Lung (tissue), 11 donors: ENCODE measurements at regions not wholly inside any gene's neighbourhood (a gene's known extent, or its start where the extent isn't known, plus 50 kb on each side); places are given as distances from the start of the nearest gene placed in this dataset.

Source experiments
- ATAC-seq: fragments of 200-7000 bp; cut with Tn5 transposase; one replicate; pipeline ENCODE4 v1.9.1; 2020; ENCODE audit warnings: moderate number of reproducible peaks; ENCODE audit not compliant: insufficient read depth, low FRiP score
- DNase-seq, 3 donors: peaks; one replicate each; pipeline ENCODE4 v3.0.0-alpha.2; 2013 to 2017
- H3K27ac ChIP-seq, 2 donors: one replicate each; pipeline ENCODE4 v1.5.1; 2013; ENCODE audit warnings: mild to moderate bottlenecking in 2 of 2, moderate library complexity in 2 of 2, control low read depth in 1 of 2, inconsistent platforms in 1 of 2, low read depth in 1 of 2, low read length in 1 of 2
- H3K27me3 ChIP-seq, 3 donors: one replicate each; pipeline ENCODE4 v1.5.1; 2013; ENCODE audit warnings: low read length in 2 of 3; ENCODE audit not compliant: control insufficient read depth in 3 of 3, insufficient read depth in 3 of 3
- H3K36me3 ChIP-seq, 4 donors: one replicate each; pipeline ENCODE4 v1.5.1; 2013; ENCODE audit warnings: low read length in 4 of 4, mild to moderate bottlenecking in 1 of 4, moderate library complexity in 1 of 4; ENCODE audit not compliant: control insufficient read depth in 4 of 4, insufficient read depth in 4 of 4
- H3K4me1 ChIP-seq, 5 donors: one replicate each; pipeline ENCODE4 v1.5.1; 2013; ENCODE audit warnings: low read length in 5 of 5, mild to moderate bottlenecking in 2 of 5, moderate library complexity in 1 of 5; ENCODE audit not compliant: control insufficient read depth in 5 of 5, insufficient read depth in 5 of 5
- H3K4me3 ChIP-seq: one replicate; pipeline ENCODE4 v1.5.1; 2013; ENCODE audit warnings: mild to moderate bottlenecking, control low read depth, moderate library complexity
- H3K9ac ChIP-seq, 2 donors: one replicate each; pipeline ENCODE4 v1.5.1; 2013; ENCODE audit warnings: low read length in 2 of 2, control low read depth in 1 of 2; ENCODE audit not compliant: insufficient read depth in 1 of 2
- H3K9me3 ChIP-seq, 4 donors: one replicate each; pipeline ENCODE4 v1.5.1; 2013; ENCODE audit warnings: low read length in 3 of 4, mild to moderate bottlenecking in 1 of 4, moderate library complexity in 1 of 4; ENCODE audit not compliant: control insufficient read depth in 4 of 4, insufficient read depth in 3 of 4
- WGBS, 2 donors: extraction: QIAGEN DNeasy Blood & Tissue Kit; methylation state at CpG; one replicate each; pipeline ENCODE4 v1.1.7; 2013; 5-methylcytosine and 5-hydroxymethylcytosine counted together
- TF ChIP-seq, protein P1 (sequence below): IDR thresholded peaks from 2 replicates; pipeline ENCODE4 v1.5.1; 2012; ENCODE audit warnings: mild to moderate bottlenecking; ENCODE audit errors: control extremely low read depth, extremely low read depth
- donor health status: control.
- donor health status: control.
- donor health status: Bipolar disorder and iron deficiency.
- donor health status: healthy.
- donor health status: DM: yes; HTN: yes; CAD: no.

DNA sequence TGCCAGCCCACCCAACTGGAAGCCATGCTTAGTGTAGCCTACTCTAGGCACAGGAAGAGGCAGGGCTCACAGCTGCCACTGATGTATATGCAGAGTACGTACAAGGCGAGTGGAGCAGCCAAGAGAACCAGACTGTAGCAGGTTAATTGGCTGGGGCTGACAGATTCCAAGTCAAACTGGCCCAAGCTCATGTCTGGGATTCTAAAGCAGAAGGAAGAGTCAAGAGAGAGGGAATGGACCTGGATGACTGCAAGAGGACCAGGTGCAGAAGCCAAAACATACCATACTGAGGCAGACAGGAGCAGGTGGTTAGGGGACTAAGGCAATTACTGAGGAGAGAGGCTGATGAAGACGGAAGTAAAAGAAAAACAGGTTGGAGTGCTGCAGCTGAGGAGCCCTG, 51.3 kb upstream of the LRRN2 start:
- Histone ChIP-seq H3K36me3 (no peaks in the 10 kb centered on the region), H3K27ac (no peak overlapping the region), H3K27me3 (peaks cover 0 to 6% (median 2%) of the 10 kb centered on the region in 3 donors), H3K4me3 (no peak overlapping the region), H3K4me1 (no peaks in the 10 kb centered on the region), H3K9ac (no peak overlapping the region), H3K9me3 (peaks cover 1 to 7% (median 5%) of the 10 kb centered on the region in 4 donors)
- 65 to 75% methylated on average over 3 of the region's 3 CpGs for WGBS, 2 donors
- ATAC-seq (no peak), DNase-seq (no peak)
- TF ChIP-seq, protein P1, sequence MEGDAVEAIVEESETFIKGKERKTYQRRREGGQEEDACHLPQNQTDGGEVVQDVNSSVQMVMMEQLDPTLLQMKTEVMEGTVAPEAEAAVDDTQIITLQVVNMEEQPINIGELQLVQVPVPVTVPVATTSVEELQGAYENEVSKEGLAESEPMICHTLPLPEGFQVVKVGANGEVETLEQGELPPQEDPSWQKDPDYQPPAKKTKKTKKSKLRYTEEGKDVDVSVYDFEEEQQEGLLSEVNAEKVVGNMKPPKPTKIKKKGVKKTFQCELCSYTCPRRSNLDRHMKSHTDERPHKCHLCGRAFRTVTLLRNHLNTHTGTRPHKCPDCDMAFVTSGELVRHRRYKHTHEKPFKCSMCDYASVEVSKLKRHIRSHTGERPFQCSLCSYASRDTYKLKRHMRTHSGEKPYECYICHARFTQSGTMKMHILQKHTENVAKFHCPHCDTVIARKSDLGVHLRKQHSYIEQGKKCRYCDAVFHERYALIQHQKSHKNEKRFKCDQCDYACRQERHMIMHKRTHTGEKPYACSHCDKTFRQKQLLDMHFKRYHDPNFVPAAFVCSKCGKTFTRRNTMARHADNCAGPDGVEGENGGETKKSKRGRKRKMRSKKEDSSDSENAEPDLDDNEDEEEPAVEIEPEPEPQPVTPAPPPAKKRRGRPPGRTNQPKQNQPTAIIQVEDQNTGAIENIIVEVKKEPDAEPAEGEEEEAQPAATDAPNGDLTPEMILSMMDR = no peak

DNA sequence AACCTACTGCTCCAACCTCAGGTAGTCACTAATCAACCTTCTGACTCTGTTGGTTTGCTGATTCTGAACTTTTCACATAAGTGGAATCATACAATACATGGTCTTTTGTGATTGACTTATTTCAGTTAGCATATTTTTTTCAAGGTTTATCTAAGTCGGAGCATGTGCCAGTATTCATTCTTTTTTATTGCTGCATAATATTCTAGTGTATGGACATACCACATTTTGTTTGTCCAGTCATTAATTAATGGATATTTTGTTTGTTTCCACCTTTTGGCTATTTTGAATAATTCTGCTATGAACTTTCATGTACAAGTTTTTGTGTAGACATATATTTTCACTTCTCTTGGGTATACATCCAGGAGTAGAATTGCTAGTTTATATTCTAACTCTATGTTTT, 53.0 kb upstream of the LRRN2 start:
- no peak for DNase-seq
- 86 to 89% methylated on average over 1 of the region's 1 CpG for WGBS, 2 donors
- H3K27ac ChIP-seq = no peak overlapping the region
- no peak overlapping the region for H3K9ac ChIP-seq
- no peaks in the 10 kb centered on the region for H3K4me1 ChIP-seq
- H3K4me3 ChIP-seq = no peak overlapping the region
- H3K36me3 ChIP-seq = no peaks in the 10 kb centered on the region
- peaks cover 1 to 10% (median 6%) of the 10 kb centered on the region in 4 donors for H3K9me3 ChIP-seq
- H3K27me3 ChIP-seq = peaks cover 0 to 2% (median 0%) of the 10 kb centered on the region in 3 donors
- TF ChIP-seq, protein P1 = no peak
- no peak for ATAC-seq

DNA sequence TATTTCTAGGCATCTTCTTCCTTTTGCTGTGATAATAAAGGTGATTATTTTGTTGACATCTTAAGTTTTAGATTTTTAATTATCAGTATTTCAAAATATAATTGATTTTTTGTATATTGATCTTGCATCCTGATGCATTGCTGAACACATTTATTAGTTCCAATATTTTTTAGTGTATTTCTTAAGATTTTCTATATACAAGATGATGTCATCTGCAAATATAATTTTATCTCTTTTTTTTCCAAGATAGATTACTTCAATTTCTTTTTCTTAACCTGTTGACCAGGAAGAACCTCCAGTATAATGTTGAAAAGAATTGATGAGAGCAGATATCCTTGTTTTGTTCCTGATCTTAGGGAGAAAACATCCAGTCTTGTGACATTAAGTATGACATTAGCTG, 54.8 kb upstream of the LRRN2 start:
- H3K9ac ChIP-seq = no peak overlapping the region
- no peaks in the 10 kb centered on the region for H3K36me3 ChIP-seq
- H3K9me3 ChIP-seq = peaks cover 1 to 7% (median 5%) of the 10 kb centered on the region in 4 donors
- ATAC-seq = no peak
- no peak for DNase-seq
- H3K27ac ChIP-seq = no peak overlapping the region
- TF ChIP-seq, protein P1 = no peak
- H3K4me3 ChIP-seq = no peak overlapping the region
- no peaks in the 10 kb centered on the region for H3K27me3 ChIP-seq
- H3K4me1 ChIP-seq = no peaks in the 10 kb centered on the region

DNA sequence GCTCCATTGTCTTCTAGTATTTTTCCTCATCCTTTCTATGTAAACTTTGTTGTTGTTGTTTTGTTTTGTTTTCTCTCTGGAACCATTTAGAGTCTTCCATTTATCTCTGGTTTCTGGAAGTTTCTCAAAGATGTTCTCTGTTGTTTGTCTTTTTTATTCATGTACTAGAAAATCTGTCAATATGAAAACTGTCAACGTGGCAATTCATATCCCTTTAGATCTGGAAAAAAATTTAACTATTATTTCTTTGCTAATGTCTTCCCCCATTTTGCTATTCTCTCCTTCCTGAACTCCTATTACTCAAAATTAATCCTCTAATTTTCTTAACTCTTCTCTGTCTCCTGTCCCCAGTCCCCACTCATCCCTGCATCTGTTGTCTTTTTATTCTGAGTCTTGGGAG, 55.9 kb upstream of the LRRN2 start:
- TF ChIP-seq, protein P1 = no peak
- ATAC-seq (no peak), DNase-seq (no peak)
- 85 to 90% methylated on average over 1 of the region's 1 CpG for WGBS, 2 donors
- no peaks in the 10 kb centered on the region for H3K27me3 ChIP-seq
- H3K36me3 ChIP-seq = no peaks in the 10 kb centered on the region
- H3K4me3 ChIP-seq = no peak overlapping the region
- no peaks in the 10 kb centered on the region for H3K4me1 ChIP-seq
- H3K9me3 ChIP-seq = peaks cover 1 to 7% (median 5%) of the 10 kb centered on the region in 4 donors
- no peak overlapping the region for H3K27ac ChIP-seq
- no peak overlapping the region for H3K9ac ChIP-seq
